ENCODE measurements at regions not wholly inside any gene's neighbourhood (a gene's known extent, or its start where the extent isn't known, plus 50 kb on each side); places are given as distances from the start of the nearest gene placed in this dataset.
"Not testable (repeated sequence)": the region's sequence is repeated elsewhere in the genome, so short reads cannot be mapped to it uniquely, and the experiment has no call there.

GRCh38 chr6:92723390-92723931 is 695.9 kb downstream of the EPHA7 start:
- DNase-seq (ENCODE audit: low read depth, low spot score): no peak

GRCh38 chr6:92719773-92720172 is 699.6 kb downstream of the EPHA7 start:
- DNase-seq (ENCODE audit: low read depth, low spot score): no peak

GRCh38 chr6:92716638-92717037 is 702.7 kb downstream of the EPHA7 start:
- DNase-seq (ENCODE audit: low read depth, low spot score): no peak

GRCh38 chr6:92715991-92716390 is 703.4 kb downstream of the EPHA7 start:
- DNase-seq (ENCODE audit: low read depth, low spot score): no peak

GRCh38 chr6:92714346-92714745 is 705.0 kb downstream of the EPHA7 start:
- no peak for DNase-seq (ENCODE audit: low read depth, low spot score)

- DNase-seq (ENCODE audit: low read depth, low spot score): no peak
These were observed 709.3 kb downstream of the EPHA7 start for GRCh38 chr6:92710048-92710447.

GRCh38 chr6:92708945-92709344 is 710.4 kb downstream of the EPHA7 start:
- no peak for DNase-seq (ENCODE audit: low read depth, low spot score)

GRCh38 chr6:92708270-92708669 is 711.1 kb downstream of the EPHA7 start:
- DNase-seq (ENCODE audit: low read depth, low spot score): no peak

GRCh38 chr6:92706976-92707375 is 712.4 kb downstream of the EPHA7 start:
- DNase-seq (ENCODE audit: low read depth, low spot score): no peak

GRCh38 chr6:92701425-92702096 is 717.8 kb downstream of the EPHA7 start:
- DNase-seq (ENCODE audit: low read depth, low spot score): no peak

GRCh38 chr6:92700411-92700810 is 718.9 kb downstream of the EPHA7 start:
- no peak for DNase-seq (ENCODE audit: low read depth, low spot score)

- no peak for DNase-seq (ENCODE audit: low read depth, low spot score)
These were observed 728.3 kb downstream of the EPHA7 start for GRCh38 chr6:92690997-92691599.

- no peak for DNase-seq (ENCODE audit: low read depth, low spot score)
These were observed 731.0 kb downstream of the EPHA7 start for GRCh38 chr6:92688342-92688741.

GRCh38 chr6:92687278-92687677 is 732.1 kb downstream of the EPHA7 start:
- DNase-seq (ENCODE audit: low read depth, low spot score): no peak

GRCh38 chr6:92684386-92684785 is 735.0 kb downstream of the EPHA7 start:
- no peak for DNase-seq (ENCODE audit: low read depth, low spot score)

- no peak for DNase-seq (ENCODE audit: low read depth, low spot score)
These were observed 735.6 kb downstream of the EPHA7 start for GRCh38 chr6:92683748-92684147.

- no peak for DNase-seq (ENCODE audit: low read depth, low spot score)
These were observed 736.6 kb downstream of the EPHA7 start for GRCh38 chr6:92682516-92683398.

GRCh38 chr6:92681401-92681800 is 738.0 kb downstream of the EPHA7 start:
- no peak for DNase-seq (ENCODE audit: low read depth, low spot score)

GRCh38 chr6:92671462-92671861 is 747.9 kb downstream of the EPHA7 start:
- DNase-seq (ENCODE audit: low read depth, low spot score): not testable (repeated sequence)

GRCh38 chr6:92667843-92668242 is 751.5 kb downstream of the EPHA7 start:
- no peak for DNase-seq (ENCODE audit: low read depth, low spot score)

GRCh38 chr6:92648364-92649086 is 770.8 kb downstream of the EPHA7 start:
- no peak for DNase-seq (ENCODE audit: low read depth, low spot score)

GRCh38 chr6:92647630-92648029 is 771.7 kb downstream of the EPHA7 start:
- no peak for DNase-seq (ENCODE audit: low read depth, low spot score)
